ENCODE measurements at regions not wholly inside any gene's neighbourhood (a gene's known extent, or its start where the extent isn't known, plus 50 kb on each side); places are given as distances from the start of the nearest gene placed in this dataset.

- TF ChIP-seq CTCF (IDR thresholded peaks at IDR 0.05), result no peak
- TF ChIP-seq POLR2A (IDR thresholded peaks at IDR 0.05), result no peak
Measured at GRCh38 chr9:97773091-97773490, 76.0 kb upstream of the XPA start.

Measured in uterus (tissue), 2 donors.